Liver (tissue), 3 donors: ENCODE measurements at regions not wholly inside any gene's neighbourhood (a gene's known extent, or its start where the extent isn't known, plus 50 kb on each side); places are given as distances from the start of the nearest gene placed in this dataset.

ENCODE experiments used
- FOXA1 ChIP-seq: IDR thresholded peaks from 2 replicates; pipeline ENCODE4 v1.6.1; 2016; ENCODE audit warnings: antibody characterized with exemption
- REST ChIP-seq: IDR thresholded peaks from 2 replicates; pipeline ENCODE4 v1.6.1; 2016; ENCODE audit warnings: antibody characterized with exemption, mild to moderate bottlenecking
- TAF1 ChIP-seq: conservative IDR thresholded peaks from 2 replicates; pipeline ENCODE4 v1.6.1; 2016; ENCODE audit warnings: antibody characterized with exemption, mild to moderate bottlenecking
- TF ChIP-seq, protein P1 (sequence below): fragments of 150-350 bp; IDR thresholded peaks from 2 replicates; pipeline ENCODE4 v1.5.1; 2017; ENCODE audit warnings: improper control_type of control experiment, low read depth, low read length; ENCODE audit not compliant: missing input control
- donor health status: healthy.
- donor health status: healthy.

DNA sequence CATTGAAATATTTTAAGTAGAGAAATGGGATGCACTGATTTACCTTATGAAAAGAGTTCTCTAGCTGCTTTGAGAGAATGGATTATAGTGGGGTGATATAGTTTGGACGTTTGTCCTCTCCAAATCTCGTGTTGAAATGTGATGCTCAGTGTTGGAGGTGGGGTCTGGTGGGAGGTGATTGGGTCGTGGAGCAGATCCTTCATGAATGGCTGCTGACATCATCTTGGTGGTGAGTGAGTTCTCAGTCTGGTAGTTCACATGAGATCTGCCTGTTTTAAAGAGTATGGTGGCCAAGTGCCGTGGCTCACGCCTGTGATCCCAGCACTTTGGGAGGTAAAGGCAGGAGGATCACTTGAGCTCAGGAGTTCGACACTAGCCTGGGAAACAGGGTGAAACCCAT, 58.7 kb upstream of the SH3RF3 start:
- TF ChIP-seq REST (no peak), TAF1 (no peak), FOXA1 (no peak)
- TF ChIP-seq, protein P1, sequence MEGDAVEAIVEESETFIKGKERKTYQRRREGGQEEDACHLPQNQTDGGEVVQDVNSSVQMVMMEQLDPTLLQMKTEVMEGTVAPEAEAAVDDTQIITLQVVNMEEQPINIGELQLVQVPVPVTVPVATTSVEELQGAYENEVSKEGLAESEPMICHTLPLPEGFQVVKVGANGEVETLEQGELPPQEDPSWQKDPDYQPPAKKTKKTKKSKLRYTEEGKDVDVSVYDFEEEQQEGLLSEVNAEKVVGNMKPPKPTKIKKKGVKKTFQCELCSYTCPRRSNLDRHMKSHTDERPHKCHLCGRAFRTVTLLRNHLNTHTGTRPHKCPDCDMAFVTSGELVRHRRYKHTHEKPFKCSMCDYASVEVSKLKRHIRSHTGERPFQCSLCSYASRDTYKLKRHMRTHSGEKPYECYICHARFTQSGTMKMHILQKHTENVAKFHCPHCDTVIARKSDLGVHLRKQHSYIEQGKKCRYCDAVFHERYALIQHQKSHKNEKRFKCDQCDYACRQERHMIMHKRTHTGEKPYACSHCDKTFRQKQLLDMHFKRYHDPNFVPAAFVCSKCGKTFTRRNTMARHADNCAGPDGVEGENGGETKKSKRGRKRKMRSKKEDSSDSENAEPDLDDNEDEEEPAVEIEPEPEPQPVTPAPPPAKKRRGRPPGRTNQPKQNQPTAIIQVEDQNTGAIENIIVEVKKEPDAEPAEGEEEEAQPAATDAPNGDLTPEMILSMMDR, result no peak
